IMR-90 (cell line): ENCODE measurements at regions not wholly inside any gene's neighbourhood (a gene's known extent, or its start where the extent isn't known, plus 50 kb on each side); places are given as distances from the start of the nearest gene placed in this dataset.

Experiments
- ATAC-seq: fragments of 200-7000 bp; cut with Tn5 transposase; 2 replicates; pipeline ENCODE4 v1.9.1; 2020; ENCODE audit warnings: low read depth, mild to moderate bottlenecking, moderate library complexity
- BruUV-seq: library from RNA; stranded (reverse); fragments of 400-500 nt; replicated peaks from 2 replicates; lab custom pipeline; 2021; lab: Mats Ljungman, UMichigan
- CTCF ChIA-PET: fragments of 300-600 bp; formaldehyde crosslinking; extraction: SDS; loops from one replicate; lab custom pipeline; 2021; ENCODE audit warnings: antibody characterized with exemption; lab: Yijun Ruan, JAX
- POLR2A ChIA-PET: fragments of 300-600 bp; sonication (Branson Sonifier 250); formaldehyde crosslinking; loops from one replicate; lab custom pipeline; 2022; ENCODE audit warnings: antibody characterized with exemption; ENCODE audit not compliant: unreplicated experiment; lab: Charles Lee
- DNase-seq: peaks from one replicate; pipeline ENCODE4 v3.0.0; 2013
- H2AFZ ChIP-seq: replicated peaks from 2 replicates; pipeline ENCODE3; 2013; ENCODE audit warnings: low read length, mild to moderate bottlenecking; ENCODE audit not compliant: poor library complexity
- H2AK5ac ChIP-seq: 2 replicates; pipeline ENCODE4 v1.6.1; 2013; ENCODE audit warnings: low read depth, low read length, inconsistent platforms
- H2AK9ac ChIP-seq: replicated peaks from 2 replicates; pipeline ENCODE3; 2013; ENCODE audit warnings: mild to moderate bottlenecking, low read depth, low read length, moderate library complexity; ENCODE audit not compliant: poor library complexity
- H2BK120ac ChIP-seq: 2 replicates; pipeline ENCODE4 v1.6.1; 2013; ENCODE audit warnings: low read depth, low read length, inconsistent platforms
- H2BK15ac ChIP-seq: 3 replicates; pipeline ENCODE4 v1.6.1; 2013; ENCODE audit warnings: low read depth, low read length, inconsistent platforms
- H2BK20ac ChIP-seq: 2 replicates; pipeline ENCODE4 v1.6.1; 2013; ENCODE audit warnings: low read depth, mild to moderate bottlenecking, inconsistent platforms, low read length, moderate library complexity
- H2BK5ac ChIP-seq: 2 replicates; pipeline ENCODE4 v1.6.1; 2013; ENCODE audit warnings: mild to moderate bottlenecking, low read depth, low read length, inconsistent platforms; ENCODE audit not compliant: poor library complexity, severe bottlenecking
- H3K14ac ChIP-seq: replicated peaks from 2 replicates; pipeline ENCODE4 v1.6.1; 2013; ENCODE audit warnings: low read depth, low read length, inconsistent platforms
- H3K18ac ChIP-seq: 2 replicates; pipeline ENCODE4 v1.6.1; 2013; ENCODE audit warnings: low read depth, low read length, control low read depth
- H3K23ac ChIP-seq: 2 replicates; pipeline ENCODE4 v1.6.1; 2013; ENCODE audit warnings: low read depth, low read length, inconsistent platforms
- H3K27ac ChIP-seq: 2 replicates; pipeline ENCODE4 v1.5.1; 2013; ENCODE audit warnings: mild to moderate bottlenecking, control low read depth, low read length; ENCODE audit not compliant: insufficient read depth
- H3K27me3 ChIP-seq: 2 replicates; pipeline ENCODE4 v1.6.1; 2013; ENCODE audit warnings: low read length; ENCODE audit not compliant: control insufficient read depth, insufficient read depth
- H3K36me3 ChIP-seq: 2 replicates; pipeline ENCODE4 v1.6.1; 2013; ENCODE audit warnings: low read length, mixed read lengths; ENCODE audit not compliant: control insufficient read depth, insufficient read depth
- H3K4ac ChIP-seq: 2 replicates; pipeline ENCODE4 v1.6.1; 2013; ENCODE audit warnings: low read depth, low read length, inconsistent platforms
- H3K4me1 ChIP-seq: 2 replicates; pipeline ENCODE4 v1.6.1; 2013; ENCODE audit warnings: low read length, mixed read lengths; ENCODE audit not compliant: control insufficient read depth, insufficient read depth
- H3K4me2 ChIP-seq: 2 replicates; pipeline ENCODE4 v1.6.1; 2013; ENCODE audit warnings: low read depth, mild to moderate bottlenecking, control low read depth, low read length, moderate library complexity
- H3K4me3 ChIP-seq: 2 replicates; pipeline ENCODE4 v1.5.1; 2013; ENCODE audit warnings: low read depth, mild to moderate bottlenecking, control low read depth, low read length, moderate library complexity; ENCODE audit not compliant: insufficient read depth
- H3K56ac ChIP-seq: 2 replicates; pipeline ENCODE4 v1.6.1; 2013; ENCODE audit warnings: low read length, inconsistent platforms; ENCODE audit not compliant: insufficient read depth; ENCODE audit errors: extremely low read depth
- H3K79me1 ChIP-seq, 2 experiments: 2 replicates each; pipeline ENCODE4 v1.6.1; 2013; ENCODE audit warnings: low read length in 2 of 2, inconsistent platforms in 1 of 2, low read depth in 1 of 2
- H3K9ac ChIP-seq: 2 replicates; pipeline ENCODE4 v1.6.1; 2013; ENCODE audit warnings: low read depth, low read length, control low read depth
- H3K9me1 ChIP-seq: 2 replicates; pipeline ENCODE4 v1.6.1; 2013; ENCODE audit warnings: low read length, inconsistent platforms; ENCODE audit not compliant: insufficient read depth
- H3K9me3 ChIP-seq: 2 replicates; pipeline ENCODE4 v1.6.1; 2013; ENCODE audit warnings: low read length; ENCODE audit not compliant: control insufficient read depth, insufficient read depth
- H4K20me1 ChIP-seq: 2 replicates; pipeline ENCODE4 v1.6.1; 2013; ENCODE audit warnings: low read length, inconsistent platforms; ENCODE audit not compliant: insufficient read depth
- H4K5ac ChIP-seq: 2 replicates; pipeline ENCODE4 v1.6.1; 2013; ENCODE audit warnings: mild to moderate bottlenecking, low read depth, low read length, control low read depth
- H4K8ac ChIP-seq, 2 experiments: 2 replicates each; pipeline ENCODE4 v1.6.1; 2013; ENCODE audit warnings: low read depth in 2 of 2, low read length in 2 of 2, control low read depth in 1 of 2, inconsistent platforms in 1 of 2
- H4K91ac ChIP-seq: 2 replicates; pipeline ENCODE4 v1.6.1; 2013; ENCODE audit warnings: low read depth, low read length, inconsistent platforms; ENCODE audit not compliant: insufficient read depth
- BHLHE40 ChIP-seq: fragments of 150-350 bp; IDR thresholded peaks from 2 replicates; pipeline ENCODE4 v1.6.1; 2016; ENCODE audit warnings: mild to moderate bottlenecking, low read depth, low read length
- CEBPB ChIP-seq: IDR thresholded peaks from 2 replicates; pipeline ENCODE4 v1.6.1; 2012; ENCODE audit warnings: low read depth, low read length, improper control_type of control experiment
- CHD1 ChIP-seq: IDR thresholded peaks from 2 replicates; pipeline ENCODE4 v1.6.1; 2012; ENCODE audit warnings: low read depth, low read length, improper control_type of control experiment
- ELK1 ChIP-seq: fragments of 150-350 bp; IDR thresholded peaks from 2 replicates; pipeline ENCODE4 v1.6.1; 2016; ENCODE audit warnings: low read depth, mild to moderate bottlenecking, low read length, moderate library complexity, borderline replicate concordance
- FOS ChIP-seq: fragments of 150-350 bp; IDR thresholded peaks from 2 replicates; pipeline ENCODE4 v1.6.1; 2016; ENCODE audit warnings: low read depth, low read length
- MAFK ChIP-seq: IDR thresholded peaks from 2 replicates; pipeline ENCODE4 v1.6.1; 2012; ENCODE audit warnings: low read depth, low read length, improper control_type of control experiment
- MAZ ChIP-seq: IDR thresholded peaks from 2 replicates; pipeline ENCODE4 v1.6.1; 2012; ENCODE audit warnings: low read depth, mild to moderate bottlenecking, low read length, improper control_type of control experiment, moderate library complexity, borderline replicate concordance
- MXI1 ChIP-seq: IDR thresholded peaks from 2 replicates; pipeline ENCODE4 v1.6.1; 2012; ENCODE audit warnings: low read depth, mild to moderate bottlenecking, low read length, moderate library complexity, borderline replicate concordance
- NFE2L2 ChIP-seq: fragments of 150-350 bp; IDR thresholded peaks from 2 replicates; pipeline ENCODE4 v1.6.1; 2016; ENCODE audit warnings: low read depth, mild to moderate bottlenecking, low read length
- POLR2A ChIP-seq: IDR thresholded peaks from 2 replicates; pipeline ENCODE4 v1.6.1; 2012; ENCODE audit warnings: mild to moderate bottlenecking, low read depth, low read length
- RAD21 ChIP-seq: IDR thresholded peaks from 2 replicates; pipeline ENCODE4 v1.6.1; 2012; ENCODE audit warnings: low read length, improper control_type of control experiment
- RCOR1 ChIP-seq: IDR thresholded peaks from 2 replicates; pipeline ENCODE4 v1.6.1; 2012; ENCODE audit warnings: mild to moderate bottlenecking, low read length, improper control_type of control experiment; ENCODE audit not compliant: insufficient replicate concordance
- RFX5 ChIP-seq: IDR thresholded peaks from 2 replicates; pipeline ENCODE4 v1.8.0; 2012; ENCODE audit warnings: low read depth, mild to moderate bottlenecking, low read length, moderate library complexity
- SMC3 ChIP-seq: fragments of 150-350 bp; IDR thresholded peaks from 2 replicates; pipeline ENCODE4 v1.6.1; 2016; ENCODE audit warnings: low read depth, mild to moderate bottlenecking, antibody characterized with exemption, low read length, moderate library complexity
- WGBS, 2 experiments: methylation state at CpG; one replicate each; pipeline versions ENCODE4 v1.1.5 to v1.1.7; 2013; ENCODE audit warnings: missing lambda C conversion rate in 2 of 2; ENCODE audit not compliant: insufficient read length in 1 of 2; ENCODE audit errors: extremely low coverage in 2 of 2; 5-methylcytosine and 5-hydroxymethylcytosine counted together
- dilution Hi-C: fragments of 300-500 bp; cut with HindIII; formaldehyde crosslinking; loops from one replicate; pipeline ENCODE4 v1.14.3; 2018; ENCODE audit warnings: low sequenced_read_pairs; ENCODE audit not compliant: unreplicated experiment
- in situ Hi-C: fragments of 300-500 bp; cut with MboI; formaldehyde crosslinking; loops from 3 replicates; pipeline ENCODE4 v1.14.3; 2019; ENCODE audit warnings: low sequenced_read_pairs, inconsistent platforms, mixed read lengths
- intact Hi-C: fragments of 100-400 bp; cut with micrococcal nuclease; formaldehyde crosslinking; loops from 2 replicates; pipeline ENCODE4 v1.10.0; 2022
- TF ChIP-seq, protein P1 (sequence below): conservative IDR thresholded peaks from 2 replicates; pipeline ENCODE4 v1.5.1; 2012; ENCODE audit warnings: mild to moderate bottlenecking, low read depth, low read length, improper control_type of control experiment
- TF ChIP-seq, protein P2 (sequence below): fragments of 150-350 bp; IDR thresholded peaks from 2 replicates; pipeline ENCODE4 v1.6.1; 2017; ENCODE audit warnings: mild to moderate bottlenecking, antibody characterized with exemption, low read length, low read depth

GRCh38 chr11:123330948-123331347 lies 99.1 kb upstream of the GRAMD1B start:
- ChIA-PET CTCF (no interaction called here), POLR2A (no interaction called here)
- no peak overlapping the region for H3K14ac ChIP-seq
- no peaks in the 10 kb centered on the region for H3K9me1 ChIP-seq
- no peak overlapping the region for H2BK5ac ChIP-seq
- no CpG with 5 or more reads among the region's 2 CpGs for WGBS, 2 experiments
- no peaks in the 10 kb centered on the region for H3K4me1 ChIP-seq
- no peak overlapping the region for H3K27ac ChIP-seq
- H3K4ac ChIP-seq, result no peak overlapping the region
- H4K20me1 ChIP-seq, result no peaks in the 10 kb centered on the region
- H3K4me2 ChIP-seq, result no peak overlapping the region
- H2BK20ac ChIP-seq, result no peak overlapping the region
- H2BK120ac ChIP-seq, result no peak overlapping the region
- H3K27me3 ChIP-seq, result peaks cover 32% of the 10 kb centered on the region
- H3K9ac ChIP-seq, result no peak overlapping the region
- no peaks in the 10 kb centered on the region for H3K36me3 ChIP-seq
- DNase-seq (no peak), ATAC-seq (no peak)
- BruUV-seq, result no TSS peak
- in situ Hi-C loops (no loop called here), intact Hi-C loops (no loop called here), dilution Hi-C loops (no loop called here)
- no peaks in the 10 kb centered on the region for H3K9me3 ChIP-seq
- no peak overlapping the region for H3K18ac ChIP-seq
- H4K91ac ChIP-seq, result no peak overlapping the region
- no peak overlapping the region for H2AK5ac ChIP-seq
- no peaks in the 10 kb centered on the region for H3K79me1 ChIP-seq
- H2AK9ac ChIP-seq, result no peak overlapping the region
- no peak overlapping the region for H3K23ac ChIP-seq
- no peak overlapping the region for H2AFZ ChIP-seq
- no peak overlapping the region for H4K8ac ChIP-seq
- H4K5ac ChIP-seq, result no peak overlapping the region
- no peak overlapping the region for H2BK15ac ChIP-seq
- TF ChIP-seq MXI1, result no peak
- TF ChIP-seq, protein P1, sequence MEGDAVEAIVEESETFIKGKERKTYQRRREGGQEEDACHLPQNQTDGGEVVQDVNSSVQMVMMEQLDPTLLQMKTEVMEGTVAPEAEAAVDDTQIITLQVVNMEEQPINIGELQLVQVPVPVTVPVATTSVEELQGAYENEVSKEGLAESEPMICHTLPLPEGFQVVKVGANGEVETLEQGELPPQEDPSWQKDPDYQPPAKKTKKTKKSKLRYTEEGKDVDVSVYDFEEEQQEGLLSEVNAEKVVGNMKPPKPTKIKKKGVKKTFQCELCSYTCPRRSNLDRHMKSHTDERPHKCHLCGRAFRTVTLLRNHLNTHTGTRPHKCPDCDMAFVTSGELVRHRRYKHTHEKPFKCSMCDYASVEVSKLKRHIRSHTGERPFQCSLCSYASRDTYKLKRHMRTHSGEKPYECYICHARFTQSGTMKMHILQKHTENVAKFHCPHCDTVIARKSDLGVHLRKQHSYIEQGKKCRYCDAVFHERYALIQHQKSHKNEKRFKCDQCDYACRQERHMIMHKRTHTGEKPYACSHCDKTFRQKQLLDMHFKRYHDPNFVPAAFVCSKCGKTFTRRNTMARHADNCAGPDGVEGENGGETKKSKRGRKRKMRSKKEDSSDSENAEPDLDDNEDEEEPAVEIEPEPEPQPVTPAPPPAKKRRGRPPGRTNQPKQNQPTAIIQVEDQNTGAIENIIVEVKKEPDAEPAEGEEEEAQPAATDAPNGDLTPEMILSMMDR, result no peak
- TF ChIP-seq BHLHE40, result no peak
- no peak for TF ChIP-seq FOS
- no peak for TF ChIP-seq RCOR1
- TF ChIP-seq, protein P2, sequence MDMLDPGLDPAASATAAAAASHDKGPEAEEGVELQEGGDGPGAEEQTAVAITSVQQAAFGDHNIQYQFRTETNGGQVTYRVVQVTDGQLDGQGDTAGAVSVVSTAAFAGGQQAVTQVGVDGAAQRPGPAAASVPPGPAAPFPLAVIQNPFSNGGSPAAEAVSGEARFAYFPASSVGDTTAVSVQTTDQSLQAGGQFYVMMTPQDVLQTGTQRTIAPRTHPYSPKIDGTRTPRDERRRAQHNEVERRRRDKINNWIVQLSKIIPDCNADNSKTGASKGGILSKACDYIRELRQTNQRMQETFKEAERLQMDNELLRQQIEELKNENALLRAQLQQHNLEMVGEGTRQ, result no peak
- TF ChIP-seq NFE2L2, result no peak
- TF ChIP-seq POLR2A, result no peak
- TF ChIP-seq MAFK, result no peak
- no peak for TF ChIP-seq RFX5
- no peak for TF ChIP-seq CHD1
- no peak for TF ChIP-seq RAD21
- no peak for TF ChIP-seq ELK1
- TF ChIP-seq MAZ, result no peak
- TF ChIP-seq CEBPB, result no peak
- no peak for TF ChIP-seq SMC3
- H3K56ac ChIP-seq, result no peak overlapping the region
- no peak overlapping the region for H3K4me3 ChIP-seq
